Neural cell (in vitro differentiated cells): ENCODE measurements at regions not wholly inside any gene's neighbourhood (a gene's known extent, or its start where the extent isn't known, plus 50 kb on each side); places are given as distances from the start of the nearest gene placed in this dataset.

Experiments
- MXI1 ChIP-seq: fragments of 450-650 bp; conservative IDR thresholded peaks from 2 replicates; pipeline ENCODE4 v1.6.1; 2014; ENCODE audit warnings: antibody characterized with exemption, mild to moderate bottlenecking; ENCODE audit not compliant: poor library complexity, severe bottlenecking
- SMC3 ChIP-seq: fragments of 450-650 bp; conservative IDR thresholded peaks from 2 replicates; pipeline ENCODE4 v1.6.1; 2014; ENCODE audit warnings: antibody characterized with exemption, mild to moderate bottlenecking, moderate library complexity; ENCODE audit not compliant: poor library complexity
- TAF1 ChIP-seq: IDR thresholded peaks from 2 replicates; pipeline ENCODE4 v1.6.1; 2012; ENCODE audit warnings: low read depth

DNA sequence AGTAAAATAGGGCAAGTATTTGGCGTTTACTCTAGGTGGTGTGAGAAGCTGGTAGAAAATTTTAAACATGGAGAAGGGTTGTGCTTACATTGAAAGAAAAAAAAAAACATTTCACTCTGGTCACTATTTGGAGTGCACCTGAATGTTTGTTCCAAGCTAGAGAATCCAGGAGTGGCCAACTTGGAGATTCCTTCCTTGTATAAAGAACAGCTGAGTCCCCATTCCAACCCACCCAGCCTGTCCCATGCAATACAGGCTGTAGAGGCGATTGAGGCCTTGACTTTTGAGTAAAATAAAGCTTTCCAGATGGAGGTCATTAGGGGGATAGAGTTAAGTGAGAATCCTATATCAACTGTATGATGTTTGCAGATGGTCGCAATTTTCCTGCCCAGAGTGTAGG lies 203.8 kb upstream of the SYT4 start:
- no peak for TF ChIP-seq TAF1
- no peak for TF ChIP-seq SMC3
- TF ChIP-seq MXI1 = no peak
